Hepatocyte (in vitro differentiated cells): ENCODE measurements at regions not wholly inside any gene's neighbourhood (a gene's known extent, or its start where the extent isn't known, plus 50 kb on each side); places are given as distances from the start of the nearest gene placed in this dataset.
"Not testable (repeated sequence)": the region's sequence is repeated elsewhere in the genome, so short reads cannot be mapped to it uniquely, and the experiment has no call there.

ENCODE experiments used
- DNase-seq: peaks from one replicate; pipeline ENCODE4 v3.0.0-alpha.2; 2016; ENCODE audit warnings: low spot score
- H2AFZ ChIP-seq: fragments of 200-600 bp; sonication (generic); 2 replicates; pipeline ENCODE4 v1.6.0; 2016; ENCODE audit warnings: antibody characterized with exemption, mild to moderate bottlenecking
- H3K27ac ChIP-seq: fragments of 200-600 bp; sonication (generic); 2 replicates; pipeline ENCODE4 v1.5.1; 2016; ENCODE audit warnings: mild to moderate bottlenecking
- H3K27me3 ChIP-seq: fragments of 200-600 bp; sonication (generic); 2 replicates; pipeline ENCODE4 v1.6.1; 2016
- H3K36me3 ChIP-seq: fragments of 200-600 bp; sonication (generic); replicated peaks from 2 replicates; pipeline ENCODE4 v1.5.1; 2016; ENCODE audit warnings: low read depth; ENCODE audit not compliant: insufficient read depth
- H3K4me1 ChIP-seq: fragments of 200-600 bp; sonication (generic); 2 replicates; pipeline ENCODE4 v1.5.1; 2016; ENCODE audit warnings: mild to moderate bottlenecking, moderate library complexity; ENCODE audit not compliant: insufficient read depth
- H3K4me2 ChIP-seq: fragments of 200-600 bp; sonication (generic); 2 replicates; pipeline ENCODE4 v1.6.0; 2016
- H3K4me3 ChIP-seq: fragments of 200-600 bp; sonication (generic); 2 replicates; pipeline ENCODE4 v1.5.1; 2016; ENCODE audit warnings: mild to moderate bottlenecking
- H3K79me2 ChIP-seq: fragments of 200-600 bp; sonication (generic); 2 replicates; pipeline ENCODE4 v1.6.0; 2017; ENCODE audit warnings: mild to moderate bottlenecking
- H3K9me2 ChIP-seq: fragments of 200-600 bp; sonication (generic); replicated peaks from 2 replicates; pipeline ENCODE4 v1.6.0; 2017; ENCODE audit warnings: mild to moderate bottlenecking; ENCODE audit not compliant: insufficient read depth
- H3K9me3 ChIP-seq: fragments of 200-600 bp; sonication (generic); 2 replicates; pipeline ENCODE4 v1.5.1; 2016; ENCODE audit warnings: low read depth, mild to moderate bottlenecking
- H4K20me1 ChIP-seq: fragments of 200-600 bp; sonication (generic); 2 replicates; pipeline ENCODE4 v1.6.0; 2016; ENCODE audit warnings: mild to moderate bottlenecking; ENCODE audit not compliant: insufficient read depth, poor library complexity, severe bottlenecking
- EZH2 ChIP-seq: fragments of 200-600 bp; sonication (generic); IDR thresholded peaks from 2 replicates; pipeline ENCODE4 v1.6.1; 2016; ENCODE audit warnings: antibody characterized with exemption, mild to moderate bottlenecking, borderline replicate concordance
- EZH2phosphoT487 ChIP-seq: fragments of 200-600 bp; sonication (generic); IDR thresholded peaks from one replicate; pipeline ENCODE4 v1.6.1; 2018; ENCODE audit warnings: antibody characterized with exemption, mild to moderate bottlenecking, low read depth, moderate library complexity; ENCODE audit not compliant: unreplicated experiment, severe bottlenecking
- WGBS: methylation state at CpG from one replicate; pipeline ENCODE4 v1.1.6; 2016; ENCODE audit warnings: low lambda C conversion rate; ENCODE audit errors: missing lambda C conversion rate; 5-methylcytosine and 5-hydroxymethylcytosine counted together
- TF ChIP-seq, protein P1 (sequence below): fragments of 200-600 bp; sonication (generic); IDR thresholded peaks from 2 replicates; pipeline ENCODE4 v1.5.1; 2016; ENCODE audit warnings: antibody characterized with exemption, mild to moderate bottlenecking; ENCODE audit not compliant: poor library complexity

DNA sequence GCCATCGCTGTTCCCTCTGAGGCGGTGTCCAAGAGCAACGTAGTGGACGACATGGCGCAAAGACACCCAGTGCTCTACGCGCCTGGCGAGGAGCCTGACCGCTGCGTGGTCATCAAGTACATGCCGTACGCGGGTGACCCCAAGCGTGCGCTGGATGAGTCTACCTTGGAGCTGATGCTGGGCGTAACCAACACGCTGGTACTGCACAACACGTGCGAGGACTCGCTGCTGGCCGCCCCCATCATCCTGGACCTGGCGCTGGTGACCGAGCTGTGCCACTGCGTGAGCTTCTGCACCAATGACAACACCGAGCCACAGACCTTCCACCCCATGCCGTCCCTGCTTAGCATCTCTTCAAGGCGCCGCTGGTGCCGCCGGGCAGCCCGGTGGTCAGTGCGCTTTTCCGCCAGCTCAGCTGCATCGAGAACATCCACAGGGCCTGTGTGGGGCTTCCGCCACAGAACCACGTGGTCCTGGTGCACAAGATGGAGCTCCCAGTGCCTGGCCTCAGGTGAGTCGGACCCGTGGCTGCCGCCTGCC is 129.0 kb downstream of the ANAPC4 start:
- Histone ChIP-seq H3K36me3 (no peaks in the 10 kb centered on the region), H3K4me1 (no peaks in the 10 kb centered on the region), H3K9me2 (no peaks in the 10 kb centered on the region), H2AFZ (no peak overlapping the region), H3K9me3 (no peaks in the 10 kb centered on the region), H3K4me2 (no peak overlapping the region), H4K20me1 (no peaks in the 10 kb centered on the region), H3K27me3 (no peaks in the 10 kb centered on the region), H3K79me2 (no peaks in the 10 kb centered on the region), H3K4me3 (no peak overlapping the region), H3K27ac (no peak overlapping the region)
- no peak for DNase-seq
- no peak for TF ChIP-seq EZH2
- TF ChIP-seq, protein P1, sequence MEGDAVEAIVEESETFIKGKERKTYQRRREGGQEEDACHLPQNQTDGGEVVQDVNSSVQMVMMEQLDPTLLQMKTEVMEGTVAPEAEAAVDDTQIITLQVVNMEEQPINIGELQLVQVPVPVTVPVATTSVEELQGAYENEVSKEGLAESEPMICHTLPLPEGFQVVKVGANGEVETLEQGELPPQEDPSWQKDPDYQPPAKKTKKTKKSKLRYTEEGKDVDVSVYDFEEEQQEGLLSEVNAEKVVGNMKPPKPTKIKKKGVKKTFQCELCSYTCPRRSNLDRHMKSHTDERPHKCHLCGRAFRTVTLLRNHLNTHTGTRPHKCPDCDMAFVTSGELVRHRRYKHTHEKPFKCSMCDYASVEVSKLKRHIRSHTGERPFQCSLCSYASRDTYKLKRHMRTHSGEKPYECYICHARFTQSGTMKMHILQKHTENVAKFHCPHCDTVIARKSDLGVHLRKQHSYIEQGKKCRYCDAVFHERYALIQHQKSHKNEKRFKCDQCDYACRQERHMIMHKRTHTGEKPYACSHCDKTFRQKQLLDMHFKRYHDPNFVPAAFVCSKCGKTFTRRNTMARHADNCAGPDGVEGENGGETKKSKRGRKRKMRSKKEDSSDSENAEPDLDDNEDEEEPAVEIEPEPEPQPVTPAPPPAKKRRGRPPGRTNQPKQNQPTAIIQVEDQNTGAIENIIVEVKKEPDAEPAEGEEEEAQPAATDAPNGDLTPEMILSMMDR, result no peak
- no peak for TF ChIP-seq EZH2phosphoT487
- 98% methylated on average over 39 of the region's 39 CpGs for WGBS

DNA sequence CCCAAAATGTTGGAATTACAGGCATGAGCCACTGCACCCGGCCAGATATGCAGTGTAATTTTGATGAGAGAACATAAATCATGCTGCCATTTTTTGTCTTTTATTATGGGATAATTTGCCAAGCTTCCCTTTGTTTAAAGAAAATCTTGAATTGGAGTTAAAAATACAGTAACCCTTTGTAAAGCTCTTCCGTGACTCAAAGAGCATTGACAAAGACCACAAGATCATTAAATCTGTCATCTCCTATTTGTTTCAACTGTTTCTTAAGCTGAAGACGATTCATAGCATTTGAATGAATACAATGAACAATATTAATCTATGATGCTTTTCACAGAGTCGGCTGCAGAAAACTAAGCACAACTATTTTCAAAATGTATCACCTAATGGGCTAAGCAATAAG is 132.6 kb downstream of the ANAPC4 start:
- no peak for DNase-seq
- Histone ChIP-seq H3K4me2 (no peak overlapping the region), H4K20me1 (no peaks in the 10 kb centered on the region), H3K27ac (no peak overlapping the region), H3K4me3 (no peak overlapping the region), H3K79me2 (no peaks in the 10 kb centered on the region), H3K9me2 (no peaks in the 10 kb centered on the region), H3K36me3 (no peaks in the 10 kb centered on the region), H3K9me3 (no peaks in the 10 kb centered on the region), H3K27me3 (no peaks in the 10 kb centered on the region), H3K4me1 (no peaks in the 10 kb centered on the region), H2AFZ (no peak overlapping the region)
- TF ChIP-seq, protein P1, result no peak
- no peak for TF ChIP-seq EZH2
- TF ChIP-seq EZH2phosphoT487, result no peak
- WGBS, result 58% methylated on average over 4 of the region's 4 CpGs

DNA sequence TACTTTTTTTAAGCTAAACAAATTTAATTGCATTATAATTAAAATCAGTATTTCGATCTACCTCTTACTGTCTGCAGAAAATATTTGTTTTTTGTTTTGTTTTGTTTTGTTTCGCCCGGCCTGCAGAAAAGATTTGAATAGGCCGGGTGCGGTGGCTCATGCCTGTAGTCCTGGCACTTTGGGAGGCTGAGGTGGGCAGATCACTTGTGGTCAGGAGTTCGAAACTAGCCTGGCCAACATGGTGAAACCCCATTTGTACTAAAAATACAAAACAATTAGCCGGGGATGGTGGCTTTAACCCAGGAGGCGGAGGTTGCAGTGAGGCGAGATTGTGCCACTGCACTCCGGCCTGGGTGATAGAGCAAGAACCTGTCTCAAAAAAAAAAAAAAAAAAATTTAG is 134.8 kb downstream of the ANAPC4 start:
- H3K27me3 ChIP-seq, H3K4me3 ChIP-seq, H4K20me1 ChIP-seq, H3K9me3 ChIP-seq, H3K79me2 ChIP-seq, DNase-seq, H3K36me3 ChIP-seq, H3K4me1 ChIP-seq, H3K9me2 ChIP-seq, H3K27ac ChIP-seq, H2AFZ ChIP-seq, H3K4me2 ChIP-seq: not testable (repeated sequence)
- 97% methylated on average over 10 of the region's 10 CpGs for WGBS

DNA sequence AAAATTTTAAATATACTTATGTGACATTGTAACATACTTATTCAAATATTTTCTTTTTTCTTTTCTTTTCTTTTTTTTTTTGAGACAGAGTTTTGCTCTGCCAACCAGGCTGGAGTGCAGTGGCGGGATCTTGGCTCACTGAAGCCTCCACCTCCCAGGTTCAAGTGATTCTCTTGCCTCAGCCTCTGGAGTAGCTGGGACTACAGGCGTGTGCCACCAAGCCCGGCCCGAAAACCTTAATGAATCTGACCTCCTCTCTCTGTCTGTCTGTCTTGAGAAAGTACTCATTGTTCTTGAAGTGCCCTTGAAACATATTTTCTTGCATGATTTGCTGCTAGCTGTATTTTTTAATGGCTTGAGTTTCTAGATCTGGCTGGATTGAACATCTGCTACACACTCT is 136.8 kb downstream of the ANAPC4 start:
- Histone ChIP-seq H3K79me2 (no peaks in the 10 kb centered on the region), H3K9me3 (no peaks in the 10 kb centered on the region), H4K20me1 (no peaks in the 10 kb centered on the region), H3K4me1 (no peaks in the 10 kb centered on the region), H3K36me3 (no peaks in the 10 kb centered on the region), H3K4me2 (no peak overlapping the region), H3K27me3 (no peaks in the 10 kb centered on the region), H3K4me3 (no peak overlapping the region), H2AFZ (no peak overlapping the region), H3K27ac (no peak overlapping the region), H3K9me2 (no peaks in the 10 kb centered on the region)
- DNase-seq, result no peak
- WGBS, result 95% methylated on average over 4 of the region's 4 CpGs
- no peak for TF ChIP-seq EZH2
- TF ChIP-seq, protein P1, result no peak
- TF ChIP-seq EZH2phosphoT487, result no peak
